ENCODE measurements at regions not wholly inside any gene's neighbourhood (a gene's known extent, or its start where the extent isn't known, plus 50 kb on each side); places are given as distances from the start of the nearest gene placed in this dataset.

DNA sequence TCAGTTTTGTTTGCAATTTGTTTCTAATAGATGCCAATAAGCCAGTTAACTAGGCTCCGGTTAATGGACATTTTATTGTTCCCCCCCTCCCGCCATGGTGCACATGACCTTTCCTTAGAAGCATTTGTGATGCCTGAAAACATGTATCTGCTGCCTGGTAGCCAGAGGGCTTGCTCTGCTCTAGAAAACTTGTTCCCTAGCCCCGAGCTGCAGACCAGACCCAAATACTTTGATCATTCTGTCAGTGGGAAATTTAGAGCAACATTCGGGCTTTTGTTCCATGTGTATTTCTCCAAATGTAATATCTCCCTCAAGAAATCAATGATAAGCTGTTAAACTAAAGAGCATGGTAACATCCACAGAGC, 104.7 kb downstream of the EVX1 start:
- CTCF ChIA-PET = no interaction called here

More for the DNA sequence above, 104.7 kb downstream of the EVX1 start:
- Histone ChIP-seq H3K36me3 (replicated peaks in 1 of 2; ENCODE audit: control insufficient read depth in 1 of 2, insufficient read depth in 2 of 2, low read length in 1 of 2) (no peaks in the 10 kb centered on the region), H3K27ac (ENCODE audit: low read depth in 2 of 2, low read length in 1 of 2) (no peak overlapping the region), H3K4me3 (ENCODE audit: low read depth in 2 of 2, low read length in 1 of 2) (no peak overlapping the region), H3K79me2 (ENCODE audit: insufficient read depth) (no peaks in the 10 kb centered on the region), H4K20me1 (ENCODE audit: insufficient read depth) (no peaks in the 10 kb centered on the region), H3K9me3 (no peaks in the 10 kb centered on the region), H3K4me2 (no peak overlapping the region), H3K9ac (no peak overlapping the region), H2AFZ (ENCODE audit: low read depth) (no peak overlapping the region), H3K4me1 (ENCODE audit: control insufficient read depth in 1 of 2, insufficient read depth in 2 of 2, low read depth in 1 of 2, low read length in 1 of 2) (no peaks in the 10 kb centered on the region; a peak in 1 of 4 replicates), H3F3A (replicated peaks; ENCODE audit: insufficient read depth) (no peaks in the 10 kb centered on the region), H3K9me2 (no peaks in the 10 kb centered on the region), H3K27me3 (ENCODE audit: insufficient read depth) (peaks cover 53% of the 10 kb centered on the region)
- TF ChIP-seq, protein P1, sequence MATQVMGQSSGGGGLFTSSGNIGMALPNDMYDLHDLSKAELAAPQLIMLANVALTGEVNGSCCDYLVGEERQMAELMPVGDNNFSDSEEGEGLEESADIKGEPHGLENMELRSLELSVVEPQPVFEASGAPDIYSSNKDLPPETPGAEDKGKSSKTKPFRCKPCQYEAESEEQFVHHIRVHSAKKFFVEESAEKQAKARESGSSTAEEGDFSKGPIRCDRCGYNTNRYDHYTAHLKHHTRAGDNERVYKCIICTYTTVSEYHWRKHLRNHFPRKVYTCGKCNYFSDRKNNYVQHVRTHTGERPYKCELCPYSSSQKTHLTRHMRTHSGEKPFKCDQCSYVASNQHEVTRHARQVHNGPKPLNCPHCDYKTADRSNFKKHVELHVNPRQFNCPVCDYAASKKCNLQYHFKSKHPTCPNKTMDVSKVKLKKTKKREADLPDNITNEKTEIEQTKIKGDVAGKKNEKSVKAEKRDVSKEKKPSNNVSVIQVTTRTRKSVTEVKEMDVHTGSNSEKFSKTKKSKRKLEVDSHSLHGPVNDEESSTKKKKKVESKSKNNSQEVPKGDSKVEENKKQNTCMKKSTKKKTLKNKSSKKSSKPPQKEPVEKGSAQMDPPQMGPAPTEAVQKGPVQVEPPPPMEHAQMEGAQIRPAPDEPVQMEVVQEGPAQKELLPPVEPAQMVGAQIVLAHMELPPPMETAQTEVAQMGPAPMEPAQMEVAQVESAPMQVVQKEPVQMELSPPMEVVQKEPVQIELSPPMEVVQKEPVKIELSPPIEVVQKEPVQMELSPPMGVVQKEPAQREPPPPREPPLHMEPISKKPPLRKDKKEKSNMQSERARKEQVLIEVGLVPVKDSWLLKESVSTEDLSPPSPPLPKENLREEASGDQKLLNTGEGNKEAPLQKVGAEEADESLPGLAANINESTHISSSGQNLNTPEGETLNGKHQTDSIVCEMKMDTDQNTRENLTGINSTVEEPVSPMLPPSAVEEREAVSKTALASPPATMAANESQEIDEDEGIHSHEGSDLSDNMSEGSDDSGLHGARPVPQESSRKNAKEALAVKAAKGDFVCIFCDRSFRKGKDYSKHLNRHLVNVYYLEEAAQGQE (IDR thresholded peaks at IDR 0.05; ENCODE audit: low read depth, low read length) = no peak
- TF ChIP-seq JUND (IDR thresholded peaks at IDR 0.05) (no peak), MEF2A (IDR thresholded peaks at IDR 0.05; ENCODE audit: borderline replicate concordance, low read depth) (no peak), TEAD4 (IDR thresholded peaks at IDR 0.05; ENCODE audit: borderline replicate concordance, insufficient read depth) (no peak), FOXM1 (IDR thresholded peaks at IDR 0.05; ENCODE audit: low read depth) (no peak), ELF1 (IDR thresholded peaks at IDR 0.05) (no peak), FOSL2 (IDR thresholded peaks at IDR 0.05; ENCODE audit: borderline replicate concordance, low read depth) (no peak), TAF1 (IDR thresholded peaks at IDR 0.05; ENCODE audit: borderline replicate concordance, low read depth, low read length) (no peak), NFIC (IDR thresholded peaks at IDR 0.05; ENCODE audit: borderline replicate concordance) (no peak), EZH2phosphoT487 (IDR thresholded peaks at IDR 0.05; ENCODE audit: borderline replicate concordance, low read depth) (no peak), CHD2 (IDR thresholded peaks at IDR 0.05; ENCODE audit: low read length, partially characterized antibody) (no peak), FOXJ3 (CRISPR knock-in tag; IDR thresholded peaks at IDR 0.05) (no peak), YY1 (IDR thresholded peaks at IDR 0.05; ENCODE audit: low read depth) (no peak), RCOR1 (IDR thresholded peaks at IDR 0.05; ENCODE audit: low read length) (no peak), TCF12 (IDR thresholded peaks at IDR 0.05) (no peak)
- TF ChIP-seq, protein P2, sequence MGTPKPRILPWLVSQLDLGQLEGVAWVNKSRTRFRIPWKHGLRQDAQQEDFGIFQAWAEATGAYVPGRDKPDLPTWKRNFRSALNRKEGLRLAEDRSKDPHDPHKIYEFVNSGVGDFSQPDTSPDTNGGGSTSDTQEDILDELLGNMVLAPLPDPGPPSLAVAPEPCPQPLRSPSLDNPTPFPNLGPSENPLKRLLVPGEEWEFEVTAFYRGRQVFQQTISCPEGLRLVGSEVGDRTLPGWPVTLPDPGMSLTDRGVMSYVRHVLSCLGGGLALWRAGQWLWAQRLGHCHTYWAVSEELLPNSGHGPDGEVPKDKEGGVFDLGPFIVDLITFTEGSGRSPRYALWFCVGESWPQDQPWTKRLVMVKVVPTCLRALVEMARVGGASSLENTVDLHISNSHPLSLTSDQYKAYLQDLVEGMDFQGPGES (IDR thresholded peaks at IDR 0.05; ENCODE audit: low read depth, low read length) = no peak
- TF ChIP-seq, protein P3, sequence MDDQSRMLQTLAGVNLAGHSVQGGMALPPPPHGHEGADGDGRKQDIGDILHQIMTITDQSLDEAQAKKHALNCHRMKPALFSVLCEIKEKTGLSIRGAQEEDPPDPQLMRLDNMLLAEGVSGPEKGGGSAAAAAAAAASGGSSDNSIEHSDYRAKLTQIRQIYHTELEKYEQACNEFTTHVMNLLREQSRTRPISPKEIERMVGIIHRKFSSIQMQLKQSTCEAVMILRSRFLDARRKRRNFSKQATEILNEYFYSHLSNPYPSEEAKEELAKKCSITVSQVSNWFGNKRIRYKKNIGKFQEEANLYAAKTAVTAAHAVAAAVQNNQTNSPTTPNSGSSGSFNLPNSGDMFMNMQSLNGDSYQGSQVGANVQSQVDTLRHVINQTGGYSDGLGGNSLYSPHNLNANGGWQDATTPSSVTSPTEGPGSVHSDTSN (IDR thresholded peaks at IDR 0.05) = no peak
- TF ChIP-seq, protein P4, sequence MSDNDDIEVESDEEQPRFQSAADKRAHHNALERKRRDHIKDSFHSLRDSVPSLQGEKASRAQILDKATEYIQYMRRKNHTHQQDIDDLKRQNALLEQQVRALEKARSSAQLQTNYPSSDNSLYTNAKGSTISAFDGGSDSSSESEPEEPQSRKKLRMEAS (IDR thresholded peaks at IDR 0.05; ENCODE audit: low read depth) = no peak
- TF ChIP-seq, protein P5, sequence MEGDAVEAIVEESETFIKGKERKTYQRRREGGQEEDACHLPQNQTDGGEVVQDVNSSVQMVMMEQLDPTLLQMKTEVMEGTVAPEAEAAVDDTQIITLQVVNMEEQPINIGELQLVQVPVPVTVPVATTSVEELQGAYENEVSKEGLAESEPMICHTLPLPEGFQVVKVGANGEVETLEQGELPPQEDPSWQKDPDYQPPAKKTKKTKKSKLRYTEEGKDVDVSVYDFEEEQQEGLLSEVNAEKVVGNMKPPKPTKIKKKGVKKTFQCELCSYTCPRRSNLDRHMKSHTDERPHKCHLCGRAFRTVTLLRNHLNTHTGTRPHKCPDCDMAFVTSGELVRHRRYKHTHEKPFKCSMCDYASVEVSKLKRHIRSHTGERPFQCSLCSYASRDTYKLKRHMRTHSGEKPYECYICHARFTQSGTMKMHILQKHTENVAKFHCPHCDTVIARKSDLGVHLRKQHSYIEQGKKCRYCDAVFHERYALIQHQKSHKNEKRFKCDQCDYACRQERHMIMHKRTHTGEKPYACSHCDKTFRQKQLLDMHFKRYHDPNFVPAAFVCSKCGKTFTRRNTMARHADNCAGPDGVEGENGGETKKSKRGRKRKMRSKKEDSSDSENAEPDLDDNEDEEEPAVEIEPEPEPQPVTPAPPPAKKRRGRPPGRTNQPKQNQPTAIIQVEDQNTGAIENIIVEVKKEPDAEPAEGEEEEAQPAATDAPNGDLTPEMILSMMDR (IDR thresholded peaks at IDR 0.05) = no peak
- 11% methylated on average over 4 of the region's 4 CpGs for WGBS (ENCODE audit: low lambda C conversion rate)
- no peak for DNase-seq
- POLR2A ChIA-PET = no interaction called here

All from SK-N-SH (cell line).